Psoas muscle (tissue), 7 donors: ENCODE measurements at regions not wholly inside any gene's neighbourhood (a gene's known extent, or its start where the extent isn't known, plus 50 kb on each side); places are given as distances from the start of the nearest gene placed in this dataset.
A peak's percentile ranks its signal among the peaks of the same experiment; 100 is the strongest.

Source experiments
- ATAC-seq, 4 donors: fragments of 200-7000 bp; cut with Tn5 transposase; one replicate each; pipeline ENCODE4 v1.9.1; 2020; ENCODE audit warnings: moderate library complexity in 3 of 4, mild to moderate bottlenecking in 2 of 4
- DNase-seq, 2 donors: peaks; one replicate each; pipeline ENCODE4 v3.0.0-alpha.2; 2020
- H3K27ac ChIP-seq: fragments of 200-600 bp; one replicate; pipeline ENCODE4 v1.8.0; 2022
- H3K27me3 ChIP-seq, 3 donors: fragments of 200-600 bp in 1 of 3; one replicate each; pipeline versions ENCODE4 v1.6.1 to v1.8.0; 2013 to 2022; ENCODE audit warnings: low read length in 2 of 3, mild to moderate bottlenecking in 2 of 3, moderate library complexity in 1 of 3; ENCODE audit not compliant: insufficient read depth in 3 of 3
- H3K36me3 ChIP-seq, 2 donors: fragments of 200-600 bp in 1 of 2; one replicate each; pipeline versions ENCODE4 v1.6.1 to v1.8.0; 2013 to 2022; ENCODE audit warnings: low read depth in 1 of 2, mild to moderate bottlenecking in 1 of 2, moderate library complexity in 1 of 2; ENCODE audit not compliant: insufficient read depth in 1 of 2
- H3K4me1 ChIP-seq: fragments of 200-600 bp; one replicate; pipeline ENCODE4 v1.8.0; 2022
- H3K4me3 ChIP-seq: fragments of 200-600 bp; one replicate; pipeline ENCODE4 v1.8.0; 2022; ENCODE audit warnings: mild to moderate bottlenecking
- H3K9me3 ChIP-seq: fragments of 200-600 bp; one replicate; pipeline ENCODE4 v1.8.0; 2022
- WGBS, 3 donors: extraction: QIAGEN DNeasy Blood & Tissue Kit; methylation state at CpG; one replicate each; pipeline versions ENCODE4 v1.1.6 to v1.1.7; 2013; 5-methylcytosine and 5-hydroxymethylcytosine counted together
- intact Hi-C, 2 donors: fragments of 100-400 bp; cut with DNase I; formaldehyde crosslinking; loops; one replicate each; pipeline versions ENCODE4 v1.11.0 to v1.14.2; 2022
- TF ChIP-seq, protein P1 (sequence below): fragments of 200-600 bp; IDR thresholded peaks from one replicate; pipeline ENCODE4 v1.8.0; 2022; ENCODE audit warnings: antibody characterized with exemption
- donor health status: healthy with polysubstance abuse.
- donor health status: DM: no; HTN: no; CAD: no; lungs with moderate emphysema.
- donor health status: Bipolar disorder and iron deficiency.
- donor health status: healthy.
- donor health status: DM: yes; HTN: yes; CAD: no.
- donor health status: DM: no; HTN: no; CAD: no.
- donor health status: DM: yes; HTN: yes; CAD: no.

DNA sequence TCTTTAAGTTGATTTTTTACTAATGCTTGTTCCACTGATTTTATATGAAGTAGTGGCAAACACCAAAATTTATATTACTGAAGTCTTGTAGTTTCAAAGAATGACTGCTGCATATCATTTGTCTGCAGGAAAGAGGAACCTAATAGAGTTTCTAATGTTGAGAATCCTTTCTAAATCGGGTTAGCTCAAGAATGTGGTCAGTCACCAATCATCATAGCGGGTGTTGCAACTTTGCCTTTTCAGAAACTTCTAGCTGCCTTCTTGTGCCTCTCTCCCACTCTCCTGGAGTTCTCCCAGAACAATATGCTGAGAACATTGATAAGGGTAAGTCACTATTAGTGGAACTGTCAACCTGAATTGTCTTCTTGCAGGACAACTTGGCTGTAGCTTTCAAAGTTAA lies 524.8 kb upstream of the SORCS1 start:
- TF ChIP-seq, protein P1, sequence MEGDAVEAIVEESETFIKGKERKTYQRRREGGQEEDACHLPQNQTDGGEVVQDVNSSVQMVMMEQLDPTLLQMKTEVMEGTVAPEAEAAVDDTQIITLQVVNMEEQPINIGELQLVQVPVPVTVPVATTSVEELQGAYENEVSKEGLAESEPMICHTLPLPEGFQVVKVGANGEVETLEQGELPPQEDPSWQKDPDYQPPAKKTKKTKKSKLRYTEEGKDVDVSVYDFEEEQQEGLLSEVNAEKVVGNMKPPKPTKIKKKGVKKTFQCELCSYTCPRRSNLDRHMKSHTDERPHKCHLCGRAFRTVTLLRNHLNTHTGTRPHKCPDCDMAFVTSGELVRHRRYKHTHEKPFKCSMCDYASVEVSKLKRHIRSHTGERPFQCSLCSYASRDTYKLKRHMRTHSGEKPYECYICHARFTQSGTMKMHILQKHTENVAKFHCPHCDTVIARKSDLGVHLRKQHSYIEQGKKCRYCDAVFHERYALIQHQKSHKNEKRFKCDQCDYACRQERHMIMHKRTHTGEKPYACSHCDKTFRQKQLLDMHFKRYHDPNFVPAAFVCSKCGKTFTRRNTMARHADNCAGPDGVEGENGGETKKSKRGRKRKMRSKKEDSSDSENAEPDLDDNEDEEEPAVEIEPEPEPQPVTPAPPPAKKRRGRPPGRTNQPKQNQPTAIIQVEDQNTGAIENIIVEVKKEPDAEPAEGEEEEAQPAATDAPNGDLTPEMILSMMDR = no peak
- H3K27ac ChIP-seq = no peak overlapping the region
- WGBS, 3 donors = 74 to 80% (median 77%) methylated on average over 2 of the region's 2 CpGs
- DNase-seq (no peak), ATAC-seq (no peak)
- H3K27me3 ChIP-seq = no peaks in the 10 kb centered on the region
- no peaks in the 10 kb centered on the region for H3K9me3 ChIP-seq
- no peaks in the 10 kb centered on the region for H3K36me3 ChIP-seq
- intact Hi-C loops = no loop called here
- no peaks in the 10 kb centered on the region for H3K4me1 ChIP-seq
- no peak overlapping the region for H3K4me3 ChIP-seq

DNA sequence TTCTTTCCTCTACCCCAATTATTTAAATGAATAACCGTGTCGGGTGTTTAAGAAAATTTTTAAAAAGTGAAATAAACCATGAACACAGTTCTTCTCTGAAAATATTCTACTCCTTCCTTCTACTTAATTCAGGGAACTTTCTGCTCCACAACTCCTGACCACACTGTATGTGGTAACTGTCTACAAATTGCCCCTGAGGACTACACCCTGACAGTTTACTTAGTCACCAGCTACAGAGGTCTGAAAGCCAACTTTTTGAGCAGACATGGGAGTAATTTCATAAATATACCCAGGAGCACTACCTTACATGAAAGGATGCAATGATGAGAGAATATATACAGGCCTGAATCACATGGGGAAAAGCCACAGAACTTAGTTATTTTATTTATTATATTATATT lies 523.2 kb upstream of the SORCS1 start:
- Histone ChIP-seq H3K9me3 (no peaks in the 10 kb centered on the region), H3K36me3 (no peaks in the 10 kb centered on the region), H3K27me3 (no peaks in the 10 kb centered on the region), H3K27ac (no peak overlapping the region), H3K4me3 (no peak overlapping the region), H3K4me1 (no peaks in the 10 kb centered on the region)
- TF ChIP-seq, protein P1 = no peak
- 87 to 96% (median 95%) methylated on average over 2 of the region's 2 CpGs for WGBS, 3 donors
- no peak for ATAC-seq
- intact Hi-C loops = no loop called here
- no peak for DNase-seq

DNA sequence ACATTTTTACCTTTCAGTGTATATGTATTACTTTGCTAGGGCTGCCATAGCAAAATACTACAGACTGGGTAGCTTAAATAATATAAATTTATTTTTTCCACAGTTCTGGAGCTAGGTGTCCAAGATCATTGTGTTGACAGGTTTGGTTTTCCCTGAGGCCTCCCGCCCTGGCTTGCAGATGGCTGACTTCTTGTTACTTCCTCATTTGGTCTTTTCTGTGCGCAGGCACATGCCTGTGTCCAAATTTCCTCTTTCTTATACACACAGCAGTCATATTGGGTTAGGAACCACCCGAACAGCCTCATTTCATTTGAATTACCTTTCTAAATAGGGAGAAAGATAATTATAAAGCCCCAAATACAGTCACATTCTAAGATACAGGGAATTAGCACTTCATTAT lies 521.6 kb upstream of the SORCS1 start:
- ATAC-seq (no peak), DNase-seq (peak in 1 of 2 donors; percentile 16)
- H3K9me3 ChIP-seq = no peaks in the 10 kb centered on the region
- no peak overlapping the region for H3K27ac ChIP-seq
- TF ChIP-seq, protein P1 = no peak
- intact Hi-C loops = no loop called here
- 65 to 84% (median 68%) methylated on average over 3 of the region's 3 CpGs for WGBS, 3 donors
- no peaks in the 10 kb centered on the region for H3K36me3 ChIP-seq
- no peaks in the 10 kb centered on the region for H3K4me1 ChIP-seq
- no peaks in the 10 kb centered on the region for H3K27me3 ChIP-seq
- H3K4me3 ChIP-seq = no peak overlapping the region

DNA sequence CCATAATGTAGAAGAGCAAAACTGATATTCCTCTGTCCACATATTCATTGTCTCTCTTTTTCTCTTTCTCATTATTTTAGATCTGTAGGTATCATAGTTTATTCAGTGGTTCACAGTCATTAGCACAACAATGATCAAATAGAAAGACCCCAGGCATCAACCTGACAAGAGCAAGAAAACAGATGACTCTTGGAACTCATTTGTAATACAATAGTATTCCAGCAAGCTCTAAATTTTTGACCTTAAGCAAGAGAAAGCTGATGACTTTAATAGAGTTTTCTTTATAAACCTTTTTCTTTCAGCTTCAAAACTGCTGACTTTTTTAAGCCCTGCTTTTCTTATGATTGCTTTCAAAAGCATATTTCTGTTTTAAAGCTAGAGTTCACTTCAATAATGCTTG lies 507.5 kb upstream of the SORCS1 start:
- no peak overlapping the region for H3K4me3 ChIP-seq
- H3K4me1 ChIP-seq = no peaks in the 10 kb centered on the region
- no peaks in the 10 kb centered on the region for H3K36me3 ChIP-seq
- no peaks in the 10 kb centered on the region for H3K27me3 ChIP-seq
- TF ChIP-seq, protein P1 = no peak
- no peak for DNase-seq
- no peak overlapping the region for H3K27ac ChIP-seq
- H3K9me3 ChIP-seq = no peaks in the 10 kb centered on the region
- no peak for ATAC-seq
- intact Hi-C loops = no loop called here

DNA sequence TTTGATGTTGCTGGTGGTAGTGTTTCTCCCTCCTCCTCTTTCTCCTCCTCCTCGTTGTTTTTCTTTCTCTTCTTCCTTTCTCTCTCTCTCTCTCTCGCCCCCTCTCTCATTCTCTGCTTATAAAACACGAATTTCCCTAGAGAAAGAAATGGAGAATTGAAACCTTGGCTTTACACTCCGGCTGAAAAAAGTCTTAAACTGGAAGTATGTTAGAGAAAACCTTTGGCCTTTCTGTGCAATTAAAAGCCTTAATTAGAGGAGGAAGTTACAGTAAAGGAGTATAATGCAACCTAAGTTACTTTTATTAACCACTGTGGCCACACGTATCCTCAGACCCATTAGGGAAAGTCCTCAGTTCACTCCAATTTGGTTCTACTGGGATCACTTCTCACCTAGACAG lies 501.7 kb upstream of the SORCS1 start:
- TF ChIP-seq, protein P1 = no peak
- WGBS, 3 donors = 39 to 56% (median 55%) methylated on average over 5 of the region's 5 CpGs
- ATAC-seq (no peak), DNase-seq (no peak)
- Histone ChIP-seq H3K27ac (no peak overlapping the region), H3K4me1 (no peaks in the 10 kb centered on the region), H3K9me3 (no peaks in the 10 kb centered on the region), H3K36me3 (no peaks in the 10 kb centered on the region), H3K4me3 (no peak overlapping the region), H3K27me3 (no peaks in the 10 kb centered on the region)
- intact Hi-C loops = no loop called here
